ENCODE measurements at regions not wholly inside any gene's neighbourhood (a gene's known extent, or its start where the extent isn't known, plus 50 kb on each side); places are given as distances from the start of the nearest gene placed in this dataset.

DNA sequence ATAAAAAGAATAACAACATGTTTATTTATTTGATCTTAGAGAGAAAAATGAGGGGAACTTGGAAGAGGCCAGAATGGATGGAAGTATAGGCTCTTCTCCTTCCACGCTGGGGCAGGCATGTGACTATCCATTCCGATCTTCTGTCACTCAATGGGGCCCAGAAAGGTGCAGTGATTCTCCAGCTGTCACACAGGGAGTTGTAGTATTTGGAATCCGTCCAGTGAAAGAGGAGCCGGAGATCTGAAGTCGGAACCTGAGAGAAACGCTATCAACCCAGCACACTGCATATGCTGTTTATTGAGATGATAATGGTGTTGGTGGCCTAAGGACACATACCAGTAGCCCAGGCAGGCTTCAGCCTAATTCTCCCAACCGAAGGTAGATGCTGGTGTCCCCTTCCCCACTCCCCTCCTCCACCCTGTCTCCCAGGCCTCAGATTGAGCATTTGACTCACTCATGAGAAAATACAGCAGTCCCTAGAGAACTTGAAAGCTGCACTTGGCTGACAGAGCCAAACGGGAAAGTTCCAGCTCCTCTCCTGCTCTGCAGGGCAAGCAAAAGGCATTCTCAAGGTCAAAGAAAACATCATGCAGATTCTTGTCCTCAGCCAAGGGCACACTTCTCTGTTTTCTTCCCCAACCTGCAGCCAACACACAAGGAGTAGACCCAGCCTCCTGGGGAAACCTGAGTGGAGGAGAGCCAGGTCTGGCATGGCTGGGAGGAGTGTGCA, 100.4 kb downstream of the IRF2BPL start:
- Histone ChIP-seq H3K79me2 (ENCODE audit: insufficient read depth, low read length) (no peaks in the 10 kb centered on the region), H3K27ac (ENCODE audit: low read length) (no peak overlapping the region), H3K9ac (ENCODE audit: low read depth, low read length) (no peak overlapping the region), H3K4me1 (ENCODE audit: insufficient read depth, low read length) (peaks cover 54% of the 10 kb centered on the region), H2AFZ (ENCODE audit: low read depth, low read length) (no peak overlapping the region), H3K27me3 (ENCODE audit: insufficient read depth, low read length, poor library complexity) (no peaks in the 10 kb centered on the region), H4K20me1 (ENCODE audit: insufficient read depth, low read length) (no peaks in the 10 kb centered on the region), H3K9me3 (ENCODE audit: insufficient read depth, low read length, severe bottlenecking) (no peaks in the 10 kb centered on the region), H3K4me2 (ENCODE audit: insufficient read depth, low read length) (no peak overlapping the region), H3K36me3 (ENCODE audit: insufficient read depth, low read length) (no peaks in the 10 kb centered on the region), H3K4me3 (ENCODE audit: low read depth in 1 of 2, low read length in 2 of 2) (no peak overlapping the region)
- ATAC-seq (ENCODE audit: insufficient read depth, low read depth) (no peak), DNase-seq (no peak)
- no peak for TF ChIP-seq EZH2 (IDR thresholded peaks at IDR 0.05; ENCODE audit: borderline replicate concordance, low read depth, low read length, severe bottlenecking)
- TF ChIP-seq, protein P1, sequence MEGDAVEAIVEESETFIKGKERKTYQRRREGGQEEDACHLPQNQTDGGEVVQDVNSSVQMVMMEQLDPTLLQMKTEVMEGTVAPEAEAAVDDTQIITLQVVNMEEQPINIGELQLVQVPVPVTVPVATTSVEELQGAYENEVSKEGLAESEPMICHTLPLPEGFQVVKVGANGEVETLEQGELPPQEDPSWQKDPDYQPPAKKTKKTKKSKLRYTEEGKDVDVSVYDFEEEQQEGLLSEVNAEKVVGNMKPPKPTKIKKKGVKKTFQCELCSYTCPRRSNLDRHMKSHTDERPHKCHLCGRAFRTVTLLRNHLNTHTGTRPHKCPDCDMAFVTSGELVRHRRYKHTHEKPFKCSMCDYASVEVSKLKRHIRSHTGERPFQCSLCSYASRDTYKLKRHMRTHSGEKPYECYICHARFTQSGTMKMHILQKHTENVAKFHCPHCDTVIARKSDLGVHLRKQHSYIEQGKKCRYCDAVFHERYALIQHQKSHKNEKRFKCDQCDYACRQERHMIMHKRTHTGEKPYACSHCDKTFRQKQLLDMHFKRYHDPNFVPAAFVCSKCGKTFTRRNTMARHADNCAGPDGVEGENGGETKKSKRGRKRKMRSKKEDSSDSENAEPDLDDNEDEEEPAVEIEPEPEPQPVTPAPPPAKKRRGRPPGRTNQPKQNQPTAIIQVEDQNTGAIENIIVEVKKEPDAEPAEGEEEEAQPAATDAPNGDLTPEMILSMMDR (IDR thresholded peaks at IDR 0.05; ENCODE audit: borderline replicate concordance, extremely low read depth, low read length, poor library complexity, severe bottlenecking): no peak

DNA sequence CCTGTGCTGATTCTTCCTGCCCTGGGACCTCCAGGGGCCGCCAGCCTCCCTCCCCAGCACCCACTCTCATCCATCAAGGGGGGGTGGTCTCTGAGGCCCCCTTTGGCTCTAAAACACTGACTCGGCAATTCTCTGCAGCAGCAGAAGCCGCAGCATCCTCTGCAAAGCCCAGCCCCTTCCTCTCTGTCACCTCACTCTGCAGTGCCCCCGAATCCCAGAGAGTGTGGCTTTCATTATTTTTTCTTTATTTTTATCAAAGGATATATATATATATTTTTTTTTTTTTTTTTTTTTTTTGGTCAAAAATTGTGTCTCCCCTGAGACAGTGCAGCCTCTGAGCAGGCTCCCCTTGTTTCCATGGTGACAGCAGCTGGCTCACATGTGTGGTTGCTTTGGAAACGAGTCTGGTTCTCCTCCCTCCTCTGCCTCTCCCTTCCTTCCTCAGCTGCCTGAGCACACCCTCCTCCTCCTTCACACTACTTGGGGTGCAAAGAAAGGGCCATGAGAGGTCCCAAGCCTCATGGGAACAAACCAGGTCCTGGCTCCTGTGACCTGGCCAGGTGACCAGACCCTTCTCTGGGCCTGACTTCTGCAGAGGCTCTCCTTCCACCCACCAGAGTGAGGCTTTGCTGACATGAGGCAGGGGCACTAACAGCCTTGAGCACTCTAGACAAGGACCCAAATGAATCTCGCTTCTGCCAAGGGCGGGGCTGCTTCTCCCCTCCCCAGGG, 100.5 kb downstream of the LRRC74A start:
- Histone ChIP-seq H3K9ac (ENCODE audit: low read depth, low read length) (no peak overlapping the region), H3K79me2 (ENCODE audit: insufficient read depth, low read length) (no peaks in the 10 kb centered on the region), H3K27ac (ENCODE audit: low read length) (peak overlapping the region; percentile 9; the same call in 1 of the 2 replicates), H3K36me3 (ENCODE audit: insufficient read depth, low read length) (no peaks in the 10 kb centered on the region), H4K20me1 (ENCODE audit: insufficient read depth, low read length) (no peaks in the 10 kb centered on the region), H3K4me1 (ENCODE audit: insufficient read depth, low read length) (peaks cover 69% of the 10 kb centered on the region), H3K27me3 (ENCODE audit: insufficient read depth, low read length, poor library complexity) (no peaks in the 10 kb centered on the region), H3K4me2 (ENCODE audit: insufficient read depth, low read length) (peak overlapping the region; percentile 38), H2AFZ (ENCODE audit: low read depth, low read length) (no peak overlapping the region), H3K4me3 (ENCODE audit: low read depth in 1 of 2, low read length in 2 of 2) (no peak overlapping the region), H3K9me3 (ENCODE audit: insufficient read depth, low read length, severe bottlenecking) (no peaks in the 10 kb centered on the region)
- TF ChIP-seq, protein P1 (IDR thresholded peaks at IDR 0.05; ENCODE audit: borderline replicate concordance, extremely low read depth, low read length, poor library complexity, severe bottlenecking): no peak
- no peak for TF ChIP-seq EZH2 (IDR thresholded peaks at IDR 0.05; ENCODE audit: borderline replicate concordance, low read depth, low read length, severe bottlenecking)
- ATAC-seq (ENCODE audit: insufficient read depth, low read depth) (peak; percentile 58), DNase-seq (peak; percentile 76)

DNA sequence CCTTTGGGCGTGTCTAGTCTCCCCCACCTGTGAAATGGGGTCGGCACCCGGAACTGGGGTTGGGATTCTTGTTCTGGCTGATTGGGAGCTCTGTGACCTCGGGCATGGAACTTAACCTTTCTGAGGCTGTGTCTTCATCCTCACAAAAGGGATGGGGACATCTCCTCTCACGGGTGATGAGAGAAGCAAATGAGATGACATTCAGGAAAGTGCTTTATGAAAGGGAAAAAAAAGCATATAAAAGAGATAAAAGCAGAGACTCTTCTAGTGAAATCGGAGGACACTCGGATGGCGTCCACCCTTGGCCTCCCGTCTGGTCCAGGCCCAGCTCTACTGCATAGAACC, 98.9 kb downstream of the LRRC74A start:
- ATAC-seq (ENCODE audit: insufficient read depth, low read depth) (no peak), DNase-seq (no peak)
- no peak overlapping the region for H3K4me3 ChIP-seq (ENCODE audit: low read depth in 1 of 2, low read length in 2 of 2)
- TF ChIP-seq EZH2 (IDR thresholded peaks at IDR 0.05; ENCODE audit: borderline replicate concordance, low read depth, low read length, severe bottlenecking): no peak
- TF ChIP-seq, protein P1 (IDR thresholded peaks at IDR 0.05; ENCODE audit: borderline replicate concordance, extremely low read depth, low read length, poor library complexity, severe bottlenecking): no peak
- H4K20me1 ChIP-seq (ENCODE audit: insufficient read depth, low read length): no peaks in the 10 kb centered on the region
- H3K4me1 ChIP-seq (ENCODE audit: insufficient read depth, low read length): peaks cover 75% of the 10 kb centered on the region
- H2AFZ ChIP-seq (ENCODE audit: low read depth, low read length): no peak overlapping the region
- no peaks in the 10 kb centered on the region for H3K36me3 ChIP-seq (ENCODE audit: insufficient read depth, low read length)
- H3K79me2 ChIP-seq (ENCODE audit: insufficient read depth, low read length): no peaks in the 10 kb centered on the region
- H3K4me2 ChIP-seq (ENCODE audit: insufficient read depth, low read length): no peak overlapping the region
- H3K27ac ChIP-seq (ENCODE audit: low read length): no peak overlapping the region
- H3K9me3 ChIP-seq (ENCODE audit: insufficient read depth, low read length, severe bottlenecking): no peaks in the 10 kb centered on the region
- no peaks in the 10 kb centered on the region for H3K27me3 ChIP-seq (ENCODE audit: insufficient read depth, low read length, poor library complexity)
- no peak overlapping the region for H3K9ac ChIP-seq (ENCODE audit: low read depth, low read length)

Measured in DND-41 (cell line).